A549 (cell line): ENCODE measurements at regions not wholly inside any gene's neighbourhood (a gene's known extent, or its start where the extent isn't known, plus 50 kb on each side); places are given as distances from the start of the nearest gene placed in this dataset.

Source experiments
- JUNB ChIP-seq: fragments of >200 bp; sonication (Bioruptor Twin); formaldehyde crosslinking; IDR thresholded peaks from 2 replicates; pipeline ENCODE4 v1.6.1; 2016
- POLR2A ChIP-seq: IDR thresholded peaks from 2 replicates; pipeline ENCODE4 v1.6.1; 2012; ENCODE audit warnings: mild to moderate bottlenecking, low read length
- TF ChIP-seq, protein P1 (sequence below): fragments of >200 bp; sonication (Bioruptor Twin); formaldehyde crosslinking; IDR thresholded peaks from 3 replicates; pipeline ENCODE4 v1.5.1; 2016

DNA sequence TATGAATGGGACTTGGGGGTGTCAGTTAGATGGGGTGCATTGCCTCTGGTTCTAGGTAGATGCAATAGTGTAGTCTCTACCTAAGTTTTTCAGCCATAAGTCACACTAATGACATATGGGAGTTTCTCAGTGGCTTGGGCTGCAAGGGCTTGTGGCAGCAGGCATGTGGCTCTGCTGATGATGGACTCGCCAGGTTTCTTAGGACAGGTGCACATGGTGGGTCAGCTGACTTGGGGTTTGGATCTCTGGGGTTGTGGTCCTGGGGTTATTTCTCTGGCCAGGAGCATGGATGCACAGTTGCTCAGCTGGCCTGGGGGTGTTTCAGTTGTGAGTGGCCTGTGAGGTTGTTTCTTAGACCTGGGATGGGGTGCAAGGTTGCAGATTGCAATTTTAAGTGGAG, 120.0 kb upstream of the DCBLD2 start:
- TF ChIP-seq, protein P1, sequence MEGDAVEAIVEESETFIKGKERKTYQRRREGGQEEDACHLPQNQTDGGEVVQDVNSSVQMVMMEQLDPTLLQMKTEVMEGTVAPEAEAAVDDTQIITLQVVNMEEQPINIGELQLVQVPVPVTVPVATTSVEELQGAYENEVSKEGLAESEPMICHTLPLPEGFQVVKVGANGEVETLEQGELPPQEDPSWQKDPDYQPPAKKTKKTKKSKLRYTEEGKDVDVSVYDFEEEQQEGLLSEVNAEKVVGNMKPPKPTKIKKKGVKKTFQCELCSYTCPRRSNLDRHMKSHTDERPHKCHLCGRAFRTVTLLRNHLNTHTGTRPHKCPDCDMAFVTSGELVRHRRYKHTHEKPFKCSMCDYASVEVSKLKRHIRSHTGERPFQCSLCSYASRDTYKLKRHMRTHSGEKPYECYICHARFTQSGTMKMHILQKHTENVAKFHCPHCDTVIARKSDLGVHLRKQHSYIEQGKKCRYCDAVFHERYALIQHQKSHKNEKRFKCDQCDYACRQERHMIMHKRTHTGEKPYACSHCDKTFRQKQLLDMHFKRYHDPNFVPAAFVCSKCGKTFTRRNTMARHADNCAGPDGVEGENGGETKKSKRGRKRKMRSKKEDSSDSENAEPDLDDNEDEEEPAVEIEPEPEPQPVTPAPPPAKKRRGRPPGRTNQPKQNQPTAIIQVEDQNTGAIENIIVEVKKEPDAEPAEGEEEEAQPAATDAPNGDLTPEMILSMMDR, result no peak
- TF ChIP-seq POLR2A, result no peak
- no peak for TF ChIP-seq JUNB
